ENCODE measurements at regions not wholly inside any gene's neighbourhood (a gene's known extent, or its start where the extent isn't known, plus 50 kb on each side); places are given as distances from the start of the nearest gene placed in this dataset.
A peak's percentile ranks its signal among the peaks of the same experiment; 100 is the strongest.

- no peak for DNase-seq
Observed at GRCh38 chr21:35233756-35234155, 184.7 kb upstream of the RUNX1 start.

DNA sequence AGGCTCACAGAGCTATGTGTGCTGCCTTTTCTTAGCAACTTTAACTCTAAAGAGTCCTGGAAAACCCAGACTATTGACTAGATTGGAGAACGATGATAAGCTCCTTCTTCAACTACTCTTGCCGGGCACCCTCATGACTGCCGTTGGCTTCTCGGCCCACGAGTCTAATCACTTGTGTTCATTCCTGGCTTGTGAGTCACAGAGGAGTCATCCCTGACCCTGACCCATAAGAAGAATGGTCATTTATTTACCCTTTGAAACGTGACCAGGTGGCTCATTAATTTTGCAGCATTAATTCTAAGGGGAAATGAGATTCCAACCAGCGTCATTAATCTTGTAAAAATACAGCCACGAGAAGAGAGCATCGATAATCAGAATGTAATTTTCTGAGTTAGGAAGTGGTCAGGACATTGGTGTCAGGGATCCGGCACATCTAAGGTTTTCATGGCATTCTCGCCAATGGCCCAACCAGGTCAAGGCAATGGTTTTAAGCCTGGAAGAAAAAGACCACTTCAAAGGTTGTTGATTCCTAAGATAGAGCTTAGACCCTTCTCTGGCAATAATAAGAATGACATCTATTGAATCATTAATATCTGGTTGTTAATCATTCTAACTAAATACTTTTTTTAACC is 183.6 kb upstream of the RUNX1 start:
- no peak for DNase-seq

DNA sequence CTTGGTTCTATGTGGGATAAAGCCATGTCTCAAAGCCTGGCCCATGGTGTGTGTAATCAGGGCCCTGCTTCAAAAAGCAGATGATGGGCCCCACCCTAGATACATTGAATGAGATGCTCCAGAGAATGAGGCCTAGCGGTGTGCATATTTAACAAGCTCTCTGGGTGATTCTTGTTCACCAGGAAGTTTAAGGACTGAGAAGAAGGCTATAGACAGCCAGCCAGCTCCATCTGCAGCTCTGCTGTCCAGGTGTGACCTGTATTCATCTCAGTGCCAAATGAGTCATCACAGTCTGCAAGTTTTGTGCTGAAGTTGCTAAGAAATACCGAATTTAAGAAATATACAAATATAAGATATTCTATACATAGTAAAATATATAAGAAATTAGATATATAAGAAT is 182.0 kb upstream of the RUNX1 start:
- no peak for DNase-seq

DNA sequence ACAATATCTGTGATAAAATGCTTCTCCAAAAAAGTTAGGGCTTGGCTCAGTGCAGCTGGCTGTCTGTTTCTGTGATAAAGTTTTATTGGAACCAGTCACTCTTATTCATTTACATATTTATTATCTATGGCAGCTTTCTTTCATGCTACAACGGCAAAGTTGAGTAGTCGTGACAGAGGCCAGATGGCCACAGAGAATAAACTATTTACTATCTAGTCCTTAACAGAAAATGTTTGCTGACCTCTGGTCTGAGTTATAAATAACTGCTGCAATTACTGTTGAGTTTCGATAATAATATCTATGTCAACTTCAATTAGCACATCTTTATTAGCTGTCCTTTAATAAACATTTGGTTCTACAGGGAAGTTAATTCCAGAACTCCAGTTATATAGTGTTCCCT is 180.2 kb upstream of the RUNX1 start:
- no peak for DNase-seq

DNA sequence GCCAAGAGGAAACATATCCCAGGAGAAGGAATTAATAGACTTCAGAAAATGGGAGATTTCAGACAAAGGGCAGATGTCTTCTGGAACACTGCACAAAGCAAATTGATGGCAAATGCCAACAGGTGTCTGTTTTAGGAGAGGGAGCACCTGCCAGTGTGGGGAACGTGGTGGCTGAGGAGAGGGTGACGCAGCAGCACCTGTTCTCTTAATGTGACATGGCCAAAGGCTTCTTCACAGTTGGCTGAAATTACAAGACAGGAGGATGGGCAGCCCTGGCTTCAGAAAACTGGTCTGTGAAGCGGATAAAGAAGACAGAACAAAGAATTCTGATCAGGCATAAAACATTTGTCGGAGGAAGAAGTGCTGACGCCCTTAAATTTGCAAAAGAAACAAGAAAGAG is 178.7 kb upstream of the RUNX1 start:
- peak; percentile 69 for DNase-seq

DNA sequence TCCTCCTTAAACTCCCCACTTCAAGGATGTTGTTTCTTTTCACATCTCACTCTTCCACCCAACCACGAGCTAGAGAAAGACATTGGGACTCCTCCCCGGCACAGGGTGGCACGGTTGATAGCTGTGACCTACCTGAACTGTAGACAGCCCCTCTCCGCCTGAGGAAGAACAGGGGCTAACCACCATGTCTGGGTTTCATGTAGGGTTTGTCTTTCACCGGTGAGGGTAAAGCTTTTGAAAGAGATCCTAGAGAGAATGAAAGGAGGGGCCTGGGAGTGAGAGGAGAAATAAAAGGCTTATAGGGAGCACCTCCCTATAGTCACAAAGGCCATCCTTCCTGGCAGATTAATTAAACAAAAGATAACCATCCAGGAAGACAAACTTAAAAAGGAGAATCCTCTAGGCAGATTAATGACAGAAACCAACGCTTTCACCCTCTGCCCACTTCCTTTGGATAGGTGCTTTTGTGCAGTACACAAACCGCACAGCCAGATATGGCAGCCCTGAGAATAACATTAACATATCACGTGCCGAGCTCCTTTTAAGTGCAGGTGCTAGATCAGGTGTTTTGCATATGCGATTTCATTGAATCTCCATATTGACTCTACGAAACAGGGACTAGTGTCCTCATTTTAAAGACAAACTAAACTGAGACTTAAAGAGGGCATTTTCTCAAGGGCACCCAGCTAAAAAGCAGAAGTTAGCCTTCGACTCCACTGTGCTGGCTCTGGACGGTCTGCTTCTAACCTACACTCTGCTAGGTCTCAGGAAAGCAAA is 178.1 kb upstream of the RUNX1 start:
- peak; percentile 48 for DNase-seq

DNA sequence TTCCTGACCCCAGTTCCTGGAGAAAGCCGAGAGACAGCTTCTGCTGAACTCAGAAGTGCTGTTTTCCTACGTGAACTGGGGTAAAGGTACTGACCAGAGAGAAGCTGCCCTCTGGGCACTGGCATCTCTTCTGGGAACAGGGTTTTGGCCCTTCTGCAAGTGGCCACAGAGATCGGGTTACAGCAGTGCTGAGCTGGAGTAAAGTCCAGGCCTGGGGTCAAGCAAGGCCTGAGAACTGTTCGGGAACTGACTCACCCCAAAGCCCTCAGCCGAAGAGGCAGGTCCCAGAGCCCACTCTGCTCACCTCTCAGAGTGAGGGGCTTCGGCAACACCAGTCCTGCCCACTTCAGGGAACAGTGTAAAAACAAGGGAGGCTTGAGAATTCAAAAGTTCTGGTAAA is 177.2 kb upstream of the RUNX1 start:
- DNase-seq: no peak

GRCh38 chr21:35225573-35225972 is 176.5 kb upstream of the RUNX1 start:
- no peak for DNase-seq

DNA sequence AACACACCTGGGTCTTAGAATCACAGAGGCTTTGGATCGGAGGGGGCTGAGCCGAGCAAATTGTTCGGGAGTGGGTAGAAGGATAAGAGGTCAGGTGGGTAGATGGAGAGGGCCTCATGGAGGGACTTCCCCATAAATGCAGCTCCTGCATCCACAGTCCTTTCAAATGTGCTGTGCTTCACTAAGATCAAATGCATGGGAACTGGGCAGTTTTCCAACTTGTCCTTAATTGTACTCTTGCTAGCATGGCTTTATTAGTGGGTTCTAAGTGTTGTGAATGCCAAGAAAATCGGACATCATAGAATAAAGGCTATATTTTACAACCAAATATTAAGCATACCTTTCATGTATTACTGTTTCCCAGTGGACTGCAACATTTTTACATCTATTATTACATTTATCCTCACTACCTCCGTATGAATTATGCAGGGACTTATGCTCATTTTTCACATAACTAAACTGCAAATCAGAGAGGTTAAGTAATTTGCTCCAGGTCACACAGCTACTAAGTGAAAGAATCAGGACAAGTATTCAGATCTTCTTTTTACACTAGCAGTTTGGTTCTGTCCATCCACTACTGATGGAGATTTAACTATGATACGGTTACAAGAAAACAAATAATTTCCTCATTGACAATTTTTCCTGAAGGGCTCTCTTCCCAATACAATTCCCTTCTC is 174.5 kb upstream of the RUNX1 start:
- peak; percentile 45 for DNase-seq

DNA sequence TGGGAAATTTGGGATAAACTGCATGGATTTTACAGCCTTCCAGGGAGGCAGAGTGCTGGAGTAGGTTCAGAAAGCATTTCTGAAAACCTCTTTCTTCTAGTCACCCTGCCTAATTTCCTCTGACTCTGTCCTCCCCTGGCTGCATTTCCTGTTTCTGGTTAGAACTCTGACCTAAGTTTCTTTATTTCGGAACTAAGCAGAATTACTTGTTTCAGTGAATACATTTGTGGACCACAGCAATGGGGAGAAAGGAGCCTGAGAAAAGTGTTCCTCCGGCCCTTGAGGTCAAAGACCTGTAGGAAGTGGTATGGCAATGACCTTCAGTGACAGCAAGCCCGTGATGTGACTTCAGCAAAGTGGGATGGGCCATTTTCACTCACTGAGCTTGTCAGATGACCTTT is 173.4 kb upstream of the RUNX1 start:
- DNase-seq: no peak

GRCh38 chr21:35222021-35222420 is 172.9 kb upstream of the RUNX1 start:
- no peak for DNase-seq

DNA sequence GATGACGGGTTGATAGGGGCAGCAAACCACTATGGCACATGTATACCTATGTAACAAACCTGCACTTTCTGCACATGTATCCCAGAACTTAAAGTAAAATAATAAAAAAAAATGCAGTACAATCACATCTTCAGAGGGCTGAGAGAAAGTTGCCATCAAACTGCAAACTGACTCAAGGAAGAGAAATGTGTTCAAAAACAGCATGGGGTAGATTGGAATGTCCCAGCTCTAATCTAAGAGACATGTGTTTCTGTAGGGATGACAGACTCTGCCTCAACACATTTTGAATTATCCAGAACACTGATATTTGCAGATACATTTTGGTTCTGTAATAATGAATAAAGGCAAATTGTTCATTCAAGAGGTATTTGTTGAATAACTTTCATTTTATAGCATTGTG is 171.2 kb upstream of the RUNX1 start:
- DNase-seq: no peak

GRCh38 chr21:35219719-35220118 is 170.6 kb upstream of the RUNX1 start:
- DNase-seq: no peak

DNA sequence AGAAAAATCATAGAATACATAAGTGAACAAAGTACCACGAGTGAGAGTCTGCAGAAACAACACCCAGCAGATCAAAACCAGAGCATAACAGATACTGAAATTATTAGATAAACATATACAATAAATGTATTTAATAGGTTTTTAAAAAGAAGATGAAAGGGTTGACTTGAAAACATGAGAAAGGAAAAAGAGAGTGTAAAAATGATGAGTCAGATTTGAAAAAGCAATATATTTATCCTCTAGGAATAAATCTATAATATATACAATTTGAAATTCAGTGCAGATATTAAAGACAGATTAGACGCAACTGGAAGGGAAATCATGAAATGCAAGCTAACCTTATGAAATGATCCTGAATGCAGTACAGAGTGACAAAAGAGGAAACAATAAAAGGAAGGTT is 170.2 kb upstream of the RUNX1 start:
- DNase-seq: no peak

DNA sequence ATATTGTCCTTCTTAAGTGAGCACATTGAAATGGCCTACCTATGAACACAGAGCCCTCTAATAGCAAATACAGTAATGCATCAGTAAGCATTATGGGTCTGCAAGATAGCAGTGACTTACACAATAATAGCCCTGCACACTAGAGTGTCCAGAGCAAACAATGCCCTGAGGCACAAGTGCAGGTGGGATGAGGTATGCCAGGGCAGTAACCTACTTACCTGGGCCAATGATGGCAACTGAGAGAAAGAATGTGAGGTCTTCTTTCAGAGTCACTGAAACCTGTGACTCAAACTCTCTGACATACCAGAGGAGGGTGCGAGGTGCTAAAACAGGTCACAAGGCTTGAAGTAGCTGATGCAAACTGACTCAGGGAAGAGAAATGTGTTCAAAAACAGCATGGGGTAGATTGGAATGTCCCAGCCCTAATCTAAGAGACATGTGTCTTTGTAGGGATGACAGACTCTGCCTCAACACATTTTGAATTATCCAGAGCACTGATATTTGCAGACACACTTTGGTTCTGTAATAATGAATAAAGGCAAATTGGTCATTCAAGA is 168.5 kb upstream of the RUNX1 start:
- peak; percentile 27 for DNase-seq

DNA sequence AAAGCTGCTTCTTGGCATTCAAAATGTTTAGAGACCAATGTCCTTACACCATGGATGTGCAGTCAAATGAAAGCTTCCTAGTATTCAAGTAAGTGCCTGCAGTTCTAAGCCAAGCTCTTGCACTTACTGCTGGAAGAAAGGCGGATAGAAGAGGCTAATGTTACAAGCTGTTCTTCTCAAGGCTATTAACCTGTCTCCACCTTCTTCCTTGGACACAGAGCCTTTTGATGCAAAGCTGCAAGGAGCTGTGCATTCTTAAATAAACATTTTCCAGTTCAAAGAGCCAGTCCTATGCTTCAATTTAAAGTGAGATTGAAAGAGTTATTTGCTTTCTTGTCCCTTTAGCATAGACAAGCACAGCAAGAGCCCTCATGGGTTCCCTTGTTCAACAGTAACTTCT is 167.9 kb upstream of the RUNX1 start:
- no peak for DNase-seq

- DNase-seq: no peak
Observed at GRCh38 chr21:35215870-35216269, 166.8 kb upstream of the RUNX1 start.

- no peak for DNase-seq
Observed at GRCh38 chr21:35212393-35213127, 163.5 kb upstream of the RUNX1 start.

- no peak for DNase-seq
Observed at GRCh38 chr21:35211782-35212181, 162.7 kb upstream of the RUNX1 start.

DNA sequence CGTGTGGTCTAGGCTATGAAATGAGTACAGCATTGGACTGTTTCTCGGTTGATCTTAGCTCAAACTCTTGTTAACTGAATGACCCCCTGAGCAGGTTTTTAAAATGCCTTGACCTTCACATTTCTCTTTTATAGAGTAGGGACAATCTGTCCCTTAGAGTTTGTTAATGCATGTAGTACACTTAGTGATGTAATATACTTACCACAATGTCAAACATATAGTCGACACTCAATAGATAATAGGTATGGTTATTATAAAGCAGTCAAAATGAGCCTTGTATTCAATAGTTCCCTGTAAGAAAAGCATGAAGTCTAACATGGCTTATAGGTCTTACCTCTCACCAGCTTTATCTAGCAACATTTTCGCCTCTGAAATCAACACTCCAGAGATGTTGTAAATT is 161.0 kb upstream of the RUNX1 start:
- DNase-seq: no peak

- no peak for DNase-seq
Observed at GRCh38 chr21:35208810-35209517, 159.9 kb upstream of the RUNX1 start.

DNA sequence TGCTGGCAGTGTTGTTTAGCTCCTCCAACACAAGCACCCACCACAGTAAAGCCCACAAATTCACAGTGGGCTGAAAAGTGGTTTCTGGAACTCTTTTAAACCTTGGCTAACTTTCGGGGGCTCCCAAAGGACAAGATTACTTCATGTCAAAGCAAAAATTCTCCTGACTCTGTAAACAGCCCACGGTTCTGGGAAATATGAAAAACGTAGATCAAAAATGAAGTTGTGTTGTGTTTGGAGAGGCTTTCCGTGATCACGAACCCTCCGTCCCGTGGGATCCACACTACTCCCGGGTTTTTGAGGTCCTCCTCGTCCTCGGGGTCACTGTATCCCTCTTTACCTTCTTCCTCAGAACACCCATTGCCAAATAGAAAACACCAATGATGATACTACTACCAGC is 159.0 kb upstream of the RUNX1 start:
- no peak for DNase-seq

DNA sequence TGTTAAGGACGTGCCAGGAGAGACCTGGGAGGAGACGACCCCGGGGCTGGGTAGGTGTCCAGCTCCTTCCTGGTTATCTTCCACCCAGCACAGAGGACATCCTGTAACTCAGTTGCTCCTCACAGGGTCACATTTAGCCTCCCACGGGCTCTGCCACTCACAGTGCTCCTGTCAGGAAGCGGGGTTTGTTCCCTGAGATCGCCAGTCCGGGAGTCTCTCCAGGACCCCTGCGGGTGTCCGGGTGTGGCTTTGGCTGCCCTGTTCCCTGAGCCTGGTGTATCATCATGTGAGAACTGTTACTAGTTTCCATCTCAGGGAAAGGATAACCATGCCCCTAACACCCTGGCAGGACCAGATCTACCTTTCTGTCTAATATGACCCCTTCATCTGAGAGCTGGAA is 158.2 kb upstream of the RUNX1 start:
- no peak for DNase-seq

All from NCI-H1092 treated with DMSO at 0.1 percent for 48 hours (cell line).